PC-9 (cell line): ENCODE measurements at regions not wholly inside any gene's neighbourhood (a gene's known extent, or its start where the extent isn't known, plus 50 kb on each side); places are given as distances from the start of the nearest gene placed in this dataset.

Source experiments
- BruUV-seq: library from RNA; stranded (reverse); fragments of 400-500 nt; replicated peaks from 2 replicates; lab custom pipeline; 2021; lab: Mats Ljungman, UMichigan
- CTCF ChIA-PET: fragments of 300-600 bp; sonication (Branson Sonifier 250); formaldehyde crosslinking; loops from one replicate; lab custom pipeline; 2022; ENCODE audit warnings: antibody characterized with exemption; lab: Charles Lee
- POLR2A ChIA-PET: fragments of 300-600 bp; sonication (Branson Sonifier 250); formaldehyde crosslinking; loops from one replicate; lab custom pipeline; 2022; ENCODE audit warnings: antibody characterized with exemption; ENCODE audit not compliant: unreplicated experiment; lab: Charles Lee
- DNase-seq, 2 experiments: peaks; one replicate each; pipeline versions ENCODE4 v3.0.0 to v3.0.0-alpha.2; 2015 to 2022; ENCODE audit warnings: mixed read lengths in 1 of 2
- H2AFZ ChIP-seq: fragments of 200-600 bp; sonication (generic); 2 replicates; pipeline ENCODE4 v1.8.1; 2017; ENCODE audit warnings: antibody characterized with exemption
- H3F3A ChIP-seq: fragments of 200-600 bp; sonication (generic); 2 replicates; pipeline ENCODE4 v1.8.1; 2017; ENCODE audit warnings: antibody characterized with exemption, mild to moderate bottlenecking, low read depth; ENCODE audit not compliant: insufficient read depth
- H3K27ac ChIP-seq: fragments of 200-600 bp; sonication (generic); 2 replicates; pipeline ENCODE4 v1.6.1; 2016; ENCODE audit warnings: mixed run types
- H3K27me3 ChIP-seq: fragments of 200-600 bp; sonication (generic); 2 replicates; pipeline ENCODE4 v1.6.1; 2016; ENCODE audit warnings: low read depth, mixed run types; ENCODE audit not compliant: insufficient read depth
- H3K36me3 ChIP-seq: fragments of 200-600 bp; sonication (generic); 2 replicates; pipeline ENCODE4 v1.6.1; 2016; ENCODE audit warnings: low read depth, mixed run types
- H3K4me1 ChIP-seq: fragments of 200-600 bp; sonication (generic); replicated peaks from 2 replicates; pipeline ENCODE4 v1.6.1; 2016; ENCODE audit warnings: mixed run types; ENCODE audit not compliant: insufficient read depth
- H3K4me2 ChIP-seq: fragments of 200-600 bp; sonication (generic); 2 replicates; pipeline ENCODE4 v1.6.1; 2017; ENCODE audit warnings: mixed run types
- H3K4me3 ChIP-seq: fragments of 200-600 bp; sonication (generic); 2 replicates; pipeline ENCODE4 v1.6.1; 2016; ENCODE audit warnings: mixed run types
- H3K79me2 ChIP-seq: fragments of 200-600 bp; sonication (generic); 2 replicates; pipeline ENCODE4 v1.6.1; 2017; ENCODE audit warnings: low read depth, mixed run types
- H3K9me2 ChIP-seq: fragments of 200-600 bp; sonication (generic); 2 replicates; pipeline ENCODE4 v1.8.1; 2017; ENCODE audit warnings: mild to moderate bottlenecking; ENCODE audit not compliant: insufficient read depth
- H3K9me3 ChIP-seq: fragments of 200-600 bp; sonication (generic); 2 replicates; pipeline ENCODE4 v1.8.1; 2016; ENCODE audit warnings: low read depth; ENCODE audit not compliant: insufficient read depth
- H4K20me1 ChIP-seq: fragments of 200-600 bp; sonication (generic); 2 replicates; pipeline ENCODE4 v1.8.1; 2017; ENCODE audit not compliant: insufficient read depth
- EZH2 ChIP-seq: fragments of 200-600 bp; sonication (generic); IDR thresholded peaks from 2 replicates; pipeline ENCODE4 v1.8.0; 2017; ENCODE audit warnings: antibody characterized with exemption, low read depth
- intact Hi-C: fragments of 100-400 bp; cut with micrococcal nuclease; formaldehyde crosslinking; loops from one replicate; pipeline ENCODE4 v1.10.0; 2022; ENCODE audit not compliant: unreplicated experiment
- TF ChIP-seq, protein P1 (sequence below): fragments of 200-600 bp; sonication (generic); conservative IDR thresholded peaks from 2 replicates; pipeline ENCODE4 v1.6.1; 2017; ENCODE audit warnings: mixed run types, antibody characterized with exemption, mild to moderate bottlenecking, moderate library complexity

DNA sequence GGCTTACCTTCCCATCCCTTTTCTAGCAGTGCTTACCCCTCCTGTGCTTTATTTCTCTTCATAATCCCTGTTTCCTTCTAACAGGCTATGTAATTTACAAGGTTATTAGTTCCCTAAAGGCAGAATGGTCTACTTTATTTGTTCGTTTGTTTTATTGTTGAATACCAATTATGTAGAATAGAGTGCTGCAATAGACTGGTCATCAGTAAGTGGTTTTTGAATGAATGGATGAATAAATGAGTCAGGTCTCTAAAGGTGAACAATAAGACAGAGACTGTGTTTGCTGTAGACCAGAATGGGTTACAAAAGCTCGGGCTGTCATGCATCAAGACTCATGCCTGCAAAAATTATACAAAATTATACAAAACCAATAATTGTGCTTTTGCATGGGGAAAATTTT, 332.0 kb downstream of the IRS1 start:
- no peak overlapping the region for H2AFZ ChIP-seq
- H4K20me1 ChIP-seq, result no peaks in the 10 kb centered on the region
- BruUV-seq, result no TSS peak
- H3K9me2 ChIP-seq, result no peaks in the 10 kb centered on the region
- H3K4me1 ChIP-seq, result no peaks in the 10 kb centered on the region
- DNase-seq, result no peak
- no peak overlapping the region for H3K4me3 ChIP-seq
- H3K27ac ChIP-seq, result no peak overlapping the region
- no peak overlapping the region for H3K4me2 ChIP-seq
- H3F3A ChIP-seq, result no peaks in the 10 kb centered on the region
- no peaks in the 10 kb centered on the region for H3K79me2 ChIP-seq
- H3K27me3 ChIP-seq, result no peaks in the 10 kb centered on the region
- TF ChIP-seq EZH2, result no peak
- TF ChIP-seq, protein P1, sequence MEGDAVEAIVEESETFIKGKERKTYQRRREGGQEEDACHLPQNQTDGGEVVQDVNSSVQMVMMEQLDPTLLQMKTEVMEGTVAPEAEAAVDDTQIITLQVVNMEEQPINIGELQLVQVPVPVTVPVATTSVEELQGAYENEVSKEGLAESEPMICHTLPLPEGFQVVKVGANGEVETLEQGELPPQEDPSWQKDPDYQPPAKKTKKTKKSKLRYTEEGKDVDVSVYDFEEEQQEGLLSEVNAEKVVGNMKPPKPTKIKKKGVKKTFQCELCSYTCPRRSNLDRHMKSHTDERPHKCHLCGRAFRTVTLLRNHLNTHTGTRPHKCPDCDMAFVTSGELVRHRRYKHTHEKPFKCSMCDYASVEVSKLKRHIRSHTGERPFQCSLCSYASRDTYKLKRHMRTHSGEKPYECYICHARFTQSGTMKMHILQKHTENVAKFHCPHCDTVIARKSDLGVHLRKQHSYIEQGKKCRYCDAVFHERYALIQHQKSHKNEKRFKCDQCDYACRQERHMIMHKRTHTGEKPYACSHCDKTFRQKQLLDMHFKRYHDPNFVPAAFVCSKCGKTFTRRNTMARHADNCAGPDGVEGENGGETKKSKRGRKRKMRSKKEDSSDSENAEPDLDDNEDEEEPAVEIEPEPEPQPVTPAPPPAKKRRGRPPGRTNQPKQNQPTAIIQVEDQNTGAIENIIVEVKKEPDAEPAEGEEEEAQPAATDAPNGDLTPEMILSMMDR, result no peak
- CTCF ChIA-PET, result no interaction called here
- no peaks in the 10 kb centered on the region for H3K36me3 ChIP-seq
- intact Hi-C loops, result no loop called here
- peaks cover 6% of the 10 kb centered on the region; the same call in 1 of the 2 replicates for H3K9me3 ChIP-seq
- POLR2A ChIA-PET, result no interaction called here

DNA sequence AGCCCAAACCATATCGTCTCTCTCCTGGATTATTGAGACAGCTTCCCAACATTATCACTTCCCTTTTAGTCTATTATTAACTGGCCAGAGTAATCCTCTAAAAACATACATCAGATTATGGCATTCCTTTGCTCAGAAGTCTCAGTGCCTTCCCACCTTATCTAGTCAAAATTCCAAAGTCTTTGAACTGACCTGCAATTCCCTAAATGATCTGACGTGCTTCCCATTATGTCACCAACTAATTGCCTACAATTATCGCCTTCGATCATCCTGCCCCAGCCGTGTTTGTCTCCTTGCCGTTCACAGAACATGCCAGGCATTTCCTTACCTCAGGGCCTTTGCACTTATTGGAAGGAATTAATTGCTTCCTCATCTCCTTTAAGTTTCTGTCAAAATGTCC, 332.4 kb downstream of the IRS1 start:
- Histone ChIP-seq H3K27me3 (no peaks in the 10 kb centered on the region), H3K79me2 (no peaks in the 10 kb centered on the region), H3K4me3 (no peak overlapping the region), H3F3A (no peaks in the 10 kb centered on the region), H3K27ac (no peak overlapping the region), H4K20me1 (no peaks in the 10 kb centered on the region), H3K4me1 (no peaks in the 10 kb centered on the region), H3K9me2 (no peaks in the 10 kb centered on the region), H3K36me3 (no peaks in the 10 kb centered on the region), H3K9me3 (peaks cover 6% of the 10 kb centered on the region; the same call in 1 of the 2 replicates), H3K4me2 (no peak overlapping the region), H2AFZ (no peak overlapping the region)
- TF ChIP-seq, protein P1, result no peak
- TF ChIP-seq EZH2, result no peak
- ChIA-PET CTCF (no interaction called here), POLR2A (no interaction called here)
- no TSS peak for BruUV-seq
- intact Hi-C loops, result no loop called here
- DNase-seq, result no peak

DNA sequence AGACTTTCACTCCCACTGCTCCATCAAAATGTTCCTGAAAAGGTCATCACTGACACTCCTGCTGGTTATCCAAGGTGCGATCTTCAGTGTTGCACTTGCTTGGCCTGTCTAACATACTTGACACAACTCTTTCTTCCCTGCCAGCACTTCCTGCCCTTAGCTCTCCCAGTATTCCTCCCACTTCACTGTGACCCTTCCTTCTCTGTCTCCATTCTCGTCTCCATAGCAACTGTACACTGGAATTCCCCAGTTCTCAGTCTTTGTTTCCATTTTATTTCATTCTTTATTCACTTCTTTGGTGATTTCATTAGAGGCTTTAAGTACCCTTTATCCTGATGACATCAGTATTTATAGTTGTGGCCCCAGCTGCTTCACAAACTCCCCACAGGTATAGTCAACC, 333.0 kb downstream of the IRS1 start:
- Histone ChIP-seq H3K36me3 (no peaks in the 10 kb centered on the region), H3K9me2 (no peaks in the 10 kb centered on the region), H2AFZ (no peak overlapping the region), H3K79me2 (no peaks in the 10 kb centered on the region), H3K27ac (no peak overlapping the region), H3K27me3 (no peaks in the 10 kb centered on the region), H3K4me1 (no peaks in the 10 kb centered on the region), H3K9me3 (peaks cover 6% of the 10 kb centered on the region; the same call in 1 of the 2 replicates), H4K20me1 (no peaks in the 10 kb centered on the region), H3K4me3 (no peak overlapping the region), H3K4me2 (no peak overlapping the region), H3F3A (no peaks in the 10 kb centered on the region)
- no peak for DNase-seq
- TF ChIP-seq, protein P1, result no peak
- no peak for TF ChIP-seq EZH2
- BruUV-seq, result no TSS peak
- ChIA-PET POLR2A (no interaction called here), CTCF (no interaction called here)
- intact Hi-C loops, result no loop called here
